Mammary epithelial cell (primary cell): ENCODE measurements at regions not wholly inside any gene's neighbourhood (a gene's known extent, or its start where the extent isn't known, plus 50 kb on each side); places are given as distances from the start of the nearest gene placed in this dataset.

ENCODE experiments used
- EZH2 ChIP-seq: IDR thresholded peaks from 2 replicates; pipeline ENCODE4 v1.6.1; 2012; ENCODE audit warnings: low read length, inconsistent platforms, borderline replicate concordance
- TF ChIP-seq, protein P1 (sequence below), 2 donors: IDR thresholded peaks in 1 of 2; conservative IDR thresholded peaks in 1 of 2; 2 replicates each; pipeline ENCODE4 v1.5.1; 2011 to 2012; ENCODE audit warnings: inconsistent platforms in 2 of 2, low read length in 2 of 2, mild to moderate bottlenecking in 2 of 2, control low read depth in 1 of 2, low read depth in 1 of 2; ENCODE audit not compliant: insufficient read depth in 1 of 2; ENCODE audit errors: extremely low read depth in 1 of 2

DNA sequence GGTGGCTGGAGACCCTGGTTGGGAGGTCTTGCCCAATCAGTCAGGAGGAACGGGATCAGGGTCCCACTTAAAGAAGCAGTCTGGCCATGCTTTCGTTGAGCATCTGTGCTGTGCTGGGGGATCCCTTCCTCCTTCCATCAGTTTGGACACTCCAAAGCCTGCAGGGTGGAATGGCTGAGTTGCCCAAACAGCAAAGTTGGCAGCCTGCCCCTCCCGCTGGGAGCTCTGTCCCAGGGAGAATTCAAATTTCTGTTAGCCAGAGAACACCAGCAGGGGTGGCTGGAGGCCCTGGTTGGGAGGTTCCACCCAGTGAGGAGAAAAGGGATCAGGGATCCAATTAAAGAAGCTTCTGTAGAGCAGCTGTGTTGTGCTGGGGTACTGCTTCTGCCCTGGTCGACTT is 96.9 kb upstream of the CTAGE1 start:
- TF ChIP-seq EZH2, result no peak
- TF ChIP-seq, protein P1, sequence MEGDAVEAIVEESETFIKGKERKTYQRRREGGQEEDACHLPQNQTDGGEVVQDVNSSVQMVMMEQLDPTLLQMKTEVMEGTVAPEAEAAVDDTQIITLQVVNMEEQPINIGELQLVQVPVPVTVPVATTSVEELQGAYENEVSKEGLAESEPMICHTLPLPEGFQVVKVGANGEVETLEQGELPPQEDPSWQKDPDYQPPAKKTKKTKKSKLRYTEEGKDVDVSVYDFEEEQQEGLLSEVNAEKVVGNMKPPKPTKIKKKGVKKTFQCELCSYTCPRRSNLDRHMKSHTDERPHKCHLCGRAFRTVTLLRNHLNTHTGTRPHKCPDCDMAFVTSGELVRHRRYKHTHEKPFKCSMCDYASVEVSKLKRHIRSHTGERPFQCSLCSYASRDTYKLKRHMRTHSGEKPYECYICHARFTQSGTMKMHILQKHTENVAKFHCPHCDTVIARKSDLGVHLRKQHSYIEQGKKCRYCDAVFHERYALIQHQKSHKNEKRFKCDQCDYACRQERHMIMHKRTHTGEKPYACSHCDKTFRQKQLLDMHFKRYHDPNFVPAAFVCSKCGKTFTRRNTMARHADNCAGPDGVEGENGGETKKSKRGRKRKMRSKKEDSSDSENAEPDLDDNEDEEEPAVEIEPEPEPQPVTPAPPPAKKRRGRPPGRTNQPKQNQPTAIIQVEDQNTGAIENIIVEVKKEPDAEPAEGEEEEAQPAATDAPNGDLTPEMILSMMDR (conservative IDR thresholded peaks at IDR 0.05 in 1 of 2, IDR thresholded peaks at IDR 0.05 in 1 of 2; ENCODE audit: extremely low read depth in 1 of 2, insufficient read depth in 1 of 2, low read depth in 1 of 2, low read length in 2 of 2), result no peak
